MM.1S (cell line): ENCODE measurements at regions not wholly inside any gene's neighbourhood (a gene's known extent, or its start where the extent isn't known, plus 50 kb on each side); places are given as distances from the start of the nearest gene placed in this dataset.

Experiments
- EZH2phosphoT487 ChIP-seq: fragments of 300-600 bp; sonication (generic); IDR thresholded peaks from 2 replicates; pipeline ENCODE4 v1.6.1; 2018; ENCODE audit warnings: antibody characterized with exemption, low read length
- TF ChIP-seq, protein P1 (sequence below): fragments of 300-600 bp; sonication (generic); IDR thresholded peaks from 2 replicates; pipeline ENCODE4 v1.5.1; 2016; ENCODE audit warnings: antibody characterized with exemption, low read length, mixed read lengths

DNA sequence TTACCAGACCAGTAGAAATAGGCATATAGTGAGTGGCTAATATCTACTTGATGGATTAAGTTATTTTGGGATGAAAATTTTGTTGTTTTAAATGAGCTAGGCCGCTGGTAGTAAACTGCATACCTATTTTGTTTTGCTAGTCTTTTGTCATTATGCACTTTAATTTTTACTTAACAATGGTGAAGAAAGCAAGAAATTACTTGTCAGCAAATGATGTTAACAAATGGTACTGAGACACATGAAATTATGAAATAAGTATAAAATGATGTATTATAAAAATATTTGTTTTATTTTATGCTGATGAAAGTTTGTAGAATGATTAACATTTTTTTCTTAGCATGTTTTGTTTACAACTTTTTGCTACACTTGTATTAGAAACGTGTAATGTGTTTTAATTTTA, 807.7 kb downstream of the TBC1D32 start:
- TF ChIP-seq EZH2phosphoT487, result no peak
- TF ChIP-seq, protein P1, sequence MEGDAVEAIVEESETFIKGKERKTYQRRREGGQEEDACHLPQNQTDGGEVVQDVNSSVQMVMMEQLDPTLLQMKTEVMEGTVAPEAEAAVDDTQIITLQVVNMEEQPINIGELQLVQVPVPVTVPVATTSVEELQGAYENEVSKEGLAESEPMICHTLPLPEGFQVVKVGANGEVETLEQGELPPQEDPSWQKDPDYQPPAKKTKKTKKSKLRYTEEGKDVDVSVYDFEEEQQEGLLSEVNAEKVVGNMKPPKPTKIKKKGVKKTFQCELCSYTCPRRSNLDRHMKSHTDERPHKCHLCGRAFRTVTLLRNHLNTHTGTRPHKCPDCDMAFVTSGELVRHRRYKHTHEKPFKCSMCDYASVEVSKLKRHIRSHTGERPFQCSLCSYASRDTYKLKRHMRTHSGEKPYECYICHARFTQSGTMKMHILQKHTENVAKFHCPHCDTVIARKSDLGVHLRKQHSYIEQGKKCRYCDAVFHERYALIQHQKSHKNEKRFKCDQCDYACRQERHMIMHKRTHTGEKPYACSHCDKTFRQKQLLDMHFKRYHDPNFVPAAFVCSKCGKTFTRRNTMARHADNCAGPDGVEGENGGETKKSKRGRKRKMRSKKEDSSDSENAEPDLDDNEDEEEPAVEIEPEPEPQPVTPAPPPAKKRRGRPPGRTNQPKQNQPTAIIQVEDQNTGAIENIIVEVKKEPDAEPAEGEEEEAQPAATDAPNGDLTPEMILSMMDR, result no peak
